Tongue (tissue), 1 donor: ENCODE measurements at regions not wholly inside any gene's neighbourhood (a gene's known extent, or its start where the extent isn't known, plus 50 kb on each side); places are given as distances from the start of the nearest gene placed in this dataset.
"Not testable (repeated sequence)": the region's sequence is repeated elsewhere in the genome, so short reads cannot be mapped to it uniquely, and the experiment has no call there.

ENCODE experiments used
- DNase-seq: peaks from one replicate; pipeline ENCODE4 v3.0.0-alpha.2; 2015

- no peak for DNase-seq
Observed at GRCh38 chr10:25811052-25811685, 122.9 kb upstream of the MYO3A start.

- no peak for DNase-seq
Observed at GRCh38 chr10:25813511-25813910, 120.5 kb upstream of the MYO3A start.

- DNase-seq = no peak
Observed at GRCh38 chr10:25815236-25815635, 118.8 kb upstream of the MYO3A start.

DNA sequence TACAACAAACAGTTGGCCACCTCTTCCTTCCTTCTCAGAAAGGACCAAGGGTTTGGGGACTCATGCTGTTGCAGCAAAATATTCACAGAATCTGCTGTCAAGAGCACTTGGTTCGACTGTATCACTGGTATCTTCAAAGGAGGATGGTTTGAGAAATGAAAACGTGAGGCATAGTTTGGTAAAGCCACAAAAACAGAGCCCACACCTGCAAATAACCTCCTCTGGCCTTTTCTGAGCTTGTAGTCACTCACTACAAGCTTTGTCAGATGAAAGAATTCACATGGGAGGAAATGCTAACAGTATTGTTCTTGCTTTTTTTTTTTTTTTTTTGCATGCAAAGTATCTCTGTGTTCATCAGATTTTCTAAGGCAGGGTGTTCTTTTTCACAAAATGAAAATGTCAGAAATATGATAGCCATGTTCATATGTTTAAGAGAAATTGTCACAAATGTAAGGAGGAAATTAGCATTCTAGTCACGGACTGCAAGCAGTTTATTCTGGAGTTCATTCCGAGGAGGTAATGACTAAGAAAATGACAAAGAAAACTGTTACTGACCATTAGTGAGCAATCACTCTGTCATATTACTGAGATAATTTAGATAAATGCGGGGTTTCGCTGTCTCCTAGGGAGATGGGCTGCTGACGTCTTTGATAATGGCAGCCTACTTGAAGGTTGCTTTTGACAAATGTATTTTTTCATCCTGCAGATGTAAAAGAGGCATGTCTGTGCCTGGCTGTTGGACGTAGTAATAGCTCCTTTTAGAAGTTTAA is 117.8 kb upstream of the MYO3A start:
- DNase-seq = no peak

GRCh38 chr10:25817200-25817599 is 116.8 kb upstream of the MYO3A start:
- no peak for DNase-seq

GRCh38 chr10:25818751-25819150 is 115.3 kb upstream of the MYO3A start:
- no peak for DNase-seq

GRCh38 chr10:25820472-25820871 is 113.6 kb upstream of the MYO3A start:
- no peak for DNase-seq

GRCh38 chr10:25820874-25821273 is 113.2 kb upstream of the MYO3A start:
- no peak for DNase-seq

- DNase-seq = no peak
Observed at GRCh38 chr10:25824050-25824449, 110.0 kb upstream of the MYO3A start.

GRCh38 chr10:25828475-25828874 is 105.6 kb upstream of the MYO3A start:
- no peak for DNase-seq

DNA sequence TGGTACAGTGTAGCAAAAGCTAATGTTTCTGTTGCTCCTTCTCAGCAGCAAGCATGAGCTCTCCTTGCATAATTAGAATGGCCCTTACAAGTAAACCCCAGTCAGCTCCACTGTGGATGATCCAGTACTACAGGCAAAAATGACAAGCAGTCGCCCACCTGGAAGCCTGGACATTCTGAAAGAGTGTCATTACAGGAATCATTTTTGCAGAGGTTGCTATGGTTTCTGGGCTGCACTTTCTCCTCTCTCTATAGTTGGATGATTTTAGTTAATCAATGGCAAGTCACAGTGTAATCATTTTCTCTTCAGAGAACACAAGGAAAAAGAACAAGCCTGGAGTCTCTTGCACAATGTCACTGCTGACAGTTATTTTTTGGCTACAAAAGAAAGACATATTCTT is 102.9 kb upstream of the MYO3A start:
- no peak for DNase-seq

DNA sequence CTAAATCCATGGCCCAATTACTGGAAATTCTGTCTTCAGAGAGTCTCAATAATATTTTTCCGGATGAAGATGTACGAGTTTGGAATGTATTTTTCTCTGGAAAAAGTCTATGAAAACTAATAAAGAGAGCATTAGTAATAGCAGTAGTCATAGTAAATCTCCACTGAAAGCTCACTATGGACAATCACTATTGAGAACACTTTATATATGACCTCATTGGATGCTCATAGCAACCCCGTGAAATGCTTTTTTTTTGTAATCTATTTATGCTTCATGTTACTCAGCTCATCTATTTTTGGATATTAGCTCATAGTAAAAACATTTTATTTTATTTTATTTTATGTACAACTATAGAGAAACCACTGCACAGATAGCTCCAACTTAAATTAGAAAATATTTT is 94.3 kb upstream of the MYO3A start:
- no peak for DNase-seq

DNA sequence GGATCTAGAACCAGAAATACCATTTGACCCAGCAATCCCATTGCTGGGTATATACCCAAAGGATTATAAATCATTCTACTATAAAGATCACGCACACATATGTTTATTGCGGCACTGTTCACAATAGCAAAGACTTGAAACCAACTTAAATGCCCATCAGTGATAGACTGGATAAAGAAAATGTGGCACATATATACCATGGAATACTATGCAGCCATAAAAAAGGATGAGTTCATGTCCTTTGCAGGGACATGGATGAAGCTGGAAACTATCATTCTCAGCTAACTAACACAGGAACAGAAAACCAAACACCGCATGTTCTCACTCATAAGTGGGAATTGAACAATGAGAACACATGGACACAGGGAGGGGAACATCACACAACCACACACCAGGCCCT is 93.2 kb upstream of the MYO3A start:
- not testable (repeated sequence) for DNase-seq

DNA sequence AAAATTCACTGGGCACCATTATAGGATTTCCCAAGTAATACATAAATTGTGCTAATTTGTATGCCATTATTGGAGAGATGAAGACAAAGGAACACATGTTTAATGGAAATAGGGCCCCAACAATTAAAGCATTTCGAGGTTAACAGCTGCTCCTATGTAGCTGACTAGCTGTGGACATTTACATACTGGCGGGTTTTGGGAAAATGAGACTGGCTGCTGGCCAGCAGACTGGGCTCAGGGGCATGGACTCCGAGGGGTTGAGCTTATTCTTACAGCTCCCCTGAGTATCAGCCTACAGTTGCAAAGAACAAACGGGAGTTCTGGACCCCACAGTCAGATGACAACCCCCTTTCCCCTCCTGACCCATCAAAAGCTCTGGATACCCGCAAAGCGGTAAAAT is 91.9 kb upstream of the MYO3A start:
- DNase-seq = no peak

DNA sequence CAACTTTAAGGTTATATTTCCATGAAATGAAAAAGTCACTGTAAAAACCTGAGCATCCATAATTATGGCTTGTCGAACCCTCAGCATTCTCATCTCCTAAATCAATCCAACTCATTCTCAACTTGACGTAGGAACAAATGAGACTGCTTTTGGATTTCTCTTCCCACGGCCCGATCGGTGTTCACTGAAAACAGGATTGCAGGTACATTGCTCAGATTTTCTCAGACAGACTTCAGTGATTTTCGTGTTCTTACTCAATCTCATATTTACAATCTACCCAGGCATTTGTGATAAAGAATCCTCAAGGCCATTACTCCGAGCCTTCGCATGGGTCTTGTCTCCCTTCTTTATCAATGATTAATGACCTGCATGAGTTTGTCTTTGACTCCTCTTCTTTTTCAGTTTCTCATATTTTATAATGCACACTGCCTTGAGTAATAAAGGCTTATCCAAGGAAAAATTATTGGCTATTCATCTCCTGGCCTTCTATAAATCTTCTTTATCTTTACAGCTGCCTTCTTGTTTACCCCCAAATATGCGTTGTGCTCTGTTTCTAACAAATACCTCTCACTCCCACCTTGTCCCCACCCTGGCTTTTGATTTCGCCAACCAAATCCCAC is 90.4 kb upstream of the MYO3A start:
- no peak for DNase-seq

- not testable (repeated sequence) for DNase-seq
Observed at GRCh38 chr10:25844716-25845115, 89.3 kb upstream of the MYO3A start.

DNA sequence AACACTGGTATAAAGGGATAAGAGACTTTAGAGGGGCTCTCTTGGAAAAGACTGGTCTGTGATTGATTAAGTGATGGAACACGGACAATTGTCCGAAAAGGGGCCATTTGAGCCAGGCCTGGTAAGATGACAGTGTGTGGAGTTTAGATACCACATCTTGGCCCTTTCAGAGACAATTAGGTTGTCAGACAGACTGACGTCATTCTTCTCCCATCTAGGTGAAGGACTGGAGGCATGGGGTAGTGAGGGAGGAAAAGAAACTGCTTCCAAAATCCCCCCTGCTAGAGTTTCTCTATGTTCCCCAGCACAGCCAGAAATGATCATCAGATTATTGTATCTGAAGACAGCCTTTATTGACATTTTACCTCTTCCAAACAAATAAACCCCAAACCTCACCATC is 84.8 kb upstream of the MYO3A start:
- no peak for DNase-seq

DNA sequence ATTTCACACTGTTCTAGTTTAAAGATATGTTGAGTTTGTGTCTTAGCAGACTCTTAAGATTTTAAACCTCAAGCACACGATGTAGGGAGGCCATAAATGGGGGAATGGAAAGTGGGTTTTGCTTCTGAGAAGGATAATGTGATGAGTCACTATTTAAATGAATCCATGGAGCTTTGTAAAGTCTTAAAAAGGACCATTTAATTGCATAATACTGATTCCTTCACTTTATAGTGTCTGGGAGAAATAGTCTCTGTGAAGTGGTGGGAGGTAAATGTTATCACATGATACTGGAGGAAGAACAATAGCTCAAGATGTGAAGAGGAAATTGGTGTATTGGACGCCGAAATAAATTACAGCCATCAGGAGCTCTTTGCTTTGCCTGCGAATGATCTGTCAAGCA is 84.0 kb upstream of the MYO3A start:
- DNase-seq = no peak

- DNase-seq = no peak
Observed at GRCh38 chr10:25851548-25851947, 82.5 kb upstream of the MYO3A start.

DNA sequence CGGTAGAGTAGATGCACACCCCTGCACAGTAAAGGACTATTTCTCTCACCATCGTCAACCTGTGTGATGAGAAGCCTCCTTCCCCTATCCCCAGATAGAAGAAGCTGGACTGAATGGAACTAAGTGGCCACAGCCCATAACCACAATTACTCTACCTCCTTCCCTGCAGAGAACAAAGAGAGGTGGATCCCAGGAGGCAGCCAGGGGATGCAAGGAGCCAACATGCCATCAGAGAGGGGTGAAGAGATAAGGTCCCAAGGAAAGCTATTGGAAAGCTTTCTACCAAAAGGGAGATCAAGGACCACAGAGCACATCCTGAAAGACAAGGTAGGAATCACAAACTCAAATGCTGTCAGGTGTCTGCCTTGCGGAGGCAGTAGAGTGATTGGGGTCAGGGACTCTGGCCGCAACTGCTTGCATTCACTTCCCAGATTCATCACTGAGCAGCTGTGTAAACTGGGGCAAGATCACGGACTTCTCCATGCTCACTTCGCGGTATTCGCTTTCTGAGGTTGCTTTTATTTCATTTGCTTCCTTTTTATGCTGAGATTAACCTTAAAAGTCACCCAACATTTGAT is 81.6 kb upstream of the MYO3A start:
- DNase-seq = no peak

GRCh38 chr10:25858076-25858475 is 76.0 kb upstream of the MYO3A start:
- no peak for DNase-seq

DNA sequence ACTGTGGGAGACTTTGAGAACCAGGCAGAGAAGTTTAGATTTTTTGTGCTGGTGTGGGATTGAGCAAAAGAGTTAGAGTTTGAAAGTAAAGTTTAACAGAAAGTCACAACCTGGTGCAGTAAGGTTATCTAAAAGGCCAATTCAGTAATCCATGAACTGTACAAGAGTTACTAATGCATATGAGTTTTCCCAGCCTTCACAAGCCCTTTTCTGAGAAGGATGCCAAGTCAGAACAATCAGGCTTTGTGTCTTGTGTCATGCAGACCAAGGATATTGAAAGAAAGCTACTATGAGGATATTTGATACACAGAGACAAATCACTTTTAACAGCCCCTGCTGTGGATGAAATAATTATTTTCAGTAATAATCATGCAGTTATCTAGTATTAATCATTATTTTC is 68.8 kb upstream of the MYO3A start:
- DNase-seq = peak; percentile 10

DNA sequence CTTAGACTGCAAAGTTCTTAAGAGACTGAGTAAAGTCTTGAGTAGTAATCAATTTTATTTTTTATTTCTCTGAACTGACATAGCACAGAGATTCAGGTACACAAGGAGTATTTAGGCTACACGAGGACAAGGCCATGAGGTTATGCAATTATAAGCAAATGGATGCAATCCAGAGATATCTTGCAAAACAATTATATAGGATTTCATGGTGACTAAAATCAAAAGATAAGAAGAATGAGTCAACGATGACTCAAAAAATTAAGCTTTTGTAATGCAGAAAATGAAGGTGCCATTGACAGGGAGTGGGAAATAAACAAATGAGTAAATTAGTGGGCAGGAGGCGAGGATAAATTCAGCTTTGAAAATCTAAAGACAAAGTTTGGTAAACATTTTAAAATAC is 66.7 kb upstream of the MYO3A start:
- no peak for DNase-seq
